HG03139 (cell line): ENCODE measurements at regions not wholly inside any gene's neighbourhood (a gene's known extent, or its start where the extent isn't known, plus 50 kb on each side); places are given as distances from the start of the nearest gene placed in this dataset.
"Not testable (repeated sequence)": the region's sequence is repeated elsewhere in the genome, so short reads cannot be mapped to it uniquely, and the experiment has no call there.

Experiments used
- ATAC-seq: cut with Tn5 transposase; IDR thresholded peaks from one replicate; pipeline ENCODE4 v1.9.1; 2021; ENCODE audit not compliant: unreplicated experiment

DNA sequence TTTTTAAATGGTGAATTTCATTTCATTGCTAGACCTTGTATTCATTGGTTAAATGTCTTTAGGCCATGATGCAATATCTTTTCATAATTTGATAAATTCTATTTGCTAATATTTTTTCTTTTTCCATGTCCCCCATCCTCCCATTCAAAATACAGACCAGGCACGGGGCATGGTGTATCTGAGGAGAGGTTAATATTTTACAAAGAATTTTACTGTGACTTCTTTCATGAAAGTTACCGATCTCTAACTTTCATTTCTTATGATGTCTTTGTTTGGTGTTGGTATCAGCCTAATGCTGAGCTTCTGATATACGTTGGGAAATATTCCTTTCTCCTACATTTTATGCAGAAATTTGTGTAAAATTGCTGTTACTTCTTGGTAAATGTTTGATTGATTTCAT, 216.7 kb upstream of the IGFBP3 start:
- no peak for ATAC-seq

DNA sequence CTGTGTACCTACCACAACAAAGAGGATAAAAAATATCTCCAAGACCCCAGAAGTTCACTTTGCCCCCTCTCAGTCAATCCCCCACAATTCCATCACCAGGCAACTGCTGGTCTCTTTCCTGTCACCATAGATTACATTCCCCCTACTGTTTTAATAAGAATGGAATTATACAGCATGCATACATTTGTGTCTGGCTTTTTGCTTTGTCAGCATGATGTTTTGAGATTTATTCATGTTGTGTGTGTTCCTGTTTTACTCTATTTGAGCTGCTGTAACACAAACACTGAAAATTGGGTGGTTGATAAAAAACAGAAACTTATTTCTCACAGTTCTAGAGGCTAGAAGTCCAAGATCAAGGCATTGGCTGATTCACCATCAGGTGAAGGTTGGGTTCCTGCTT, 214.5 kb upstream of the IGFBP3 start:
- ATAC-seq, result no peak

DNA sequence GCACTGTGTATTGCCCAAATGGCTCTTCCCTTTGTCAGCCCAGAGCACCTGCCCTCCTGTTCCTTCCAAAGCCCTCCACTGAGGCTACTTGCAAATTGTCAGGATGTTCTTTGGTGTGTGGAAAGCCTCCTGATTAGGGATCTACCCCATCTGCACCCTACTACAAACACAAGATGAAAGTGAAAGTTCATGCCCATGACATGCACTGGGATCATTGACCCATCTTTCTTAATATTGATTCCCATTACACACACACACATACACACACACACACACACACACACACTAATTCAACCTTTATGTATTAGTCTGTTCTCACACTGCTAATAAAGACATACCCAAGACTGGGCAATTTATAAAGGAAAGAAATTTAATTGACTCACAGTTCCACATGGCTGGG, 213.7 kb upstream of the IGFBP3 start:
- no peak for ATAC-seq

DNA sequence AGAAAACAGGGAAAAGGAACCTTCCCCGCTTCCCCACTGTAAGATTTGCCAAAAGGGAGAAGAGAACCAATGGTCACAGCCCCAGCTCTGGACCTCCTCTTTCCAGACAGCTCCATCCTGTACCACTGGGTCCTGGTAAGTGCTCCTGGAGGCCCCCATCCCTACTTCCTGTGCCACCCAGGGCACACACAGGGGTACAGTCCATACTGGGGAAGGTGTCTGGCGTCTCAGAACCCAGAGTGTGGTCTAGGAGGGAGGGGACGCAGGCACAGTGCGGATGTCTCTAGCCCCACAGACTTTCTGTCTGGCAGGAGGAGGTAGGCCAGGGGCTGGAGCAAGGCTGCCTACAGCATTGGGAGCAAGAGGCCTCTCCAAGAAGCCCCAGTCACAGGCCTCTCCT, 213.3 kb upstream of the IGFBP3 start:
- no peak for ATAC-seq

DNA sequence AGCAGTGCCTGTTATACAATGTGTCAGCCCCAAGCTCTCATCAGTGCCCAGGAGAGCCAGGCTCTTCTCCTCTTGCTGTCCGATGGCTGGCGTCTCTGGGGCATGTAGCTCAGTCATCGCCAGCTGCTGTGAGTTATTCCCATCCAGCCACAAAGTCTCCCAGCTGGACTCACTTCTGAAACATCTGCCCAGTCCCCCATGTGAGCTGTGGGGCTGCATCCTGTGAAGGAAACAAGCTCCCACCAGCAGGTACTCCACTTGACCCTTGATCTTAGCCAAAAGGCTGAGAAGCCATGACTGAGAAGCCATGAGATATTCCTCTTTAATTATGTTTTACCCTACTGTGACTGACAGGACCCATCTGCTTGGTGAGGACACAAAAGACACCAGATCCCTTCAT, 212.7 kb upstream of the IGFBP3 start:
- ATAC-seq, result no peak

DNA sequence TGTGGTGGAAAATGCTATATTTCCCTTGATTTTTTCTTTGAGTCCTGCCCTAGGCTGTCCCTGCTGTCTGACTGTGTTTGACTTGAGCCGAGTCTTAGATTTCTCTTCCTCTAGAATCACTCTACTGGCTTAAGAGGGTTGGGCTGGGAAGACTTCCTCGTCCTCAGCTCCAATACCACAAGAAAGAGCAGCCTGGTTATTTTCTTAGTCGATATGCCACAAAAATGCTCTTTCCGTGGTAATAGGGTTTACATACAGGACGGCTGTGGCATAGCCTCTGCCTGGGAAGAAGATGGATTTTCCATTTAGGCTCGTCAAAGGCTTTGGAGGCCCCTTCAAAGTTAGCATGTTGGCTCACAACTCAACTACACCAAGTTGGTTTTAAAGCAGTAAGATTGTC, 212.0 kb upstream of the IGFBP3 start:
- no peak for ATAC-seq

DNA sequence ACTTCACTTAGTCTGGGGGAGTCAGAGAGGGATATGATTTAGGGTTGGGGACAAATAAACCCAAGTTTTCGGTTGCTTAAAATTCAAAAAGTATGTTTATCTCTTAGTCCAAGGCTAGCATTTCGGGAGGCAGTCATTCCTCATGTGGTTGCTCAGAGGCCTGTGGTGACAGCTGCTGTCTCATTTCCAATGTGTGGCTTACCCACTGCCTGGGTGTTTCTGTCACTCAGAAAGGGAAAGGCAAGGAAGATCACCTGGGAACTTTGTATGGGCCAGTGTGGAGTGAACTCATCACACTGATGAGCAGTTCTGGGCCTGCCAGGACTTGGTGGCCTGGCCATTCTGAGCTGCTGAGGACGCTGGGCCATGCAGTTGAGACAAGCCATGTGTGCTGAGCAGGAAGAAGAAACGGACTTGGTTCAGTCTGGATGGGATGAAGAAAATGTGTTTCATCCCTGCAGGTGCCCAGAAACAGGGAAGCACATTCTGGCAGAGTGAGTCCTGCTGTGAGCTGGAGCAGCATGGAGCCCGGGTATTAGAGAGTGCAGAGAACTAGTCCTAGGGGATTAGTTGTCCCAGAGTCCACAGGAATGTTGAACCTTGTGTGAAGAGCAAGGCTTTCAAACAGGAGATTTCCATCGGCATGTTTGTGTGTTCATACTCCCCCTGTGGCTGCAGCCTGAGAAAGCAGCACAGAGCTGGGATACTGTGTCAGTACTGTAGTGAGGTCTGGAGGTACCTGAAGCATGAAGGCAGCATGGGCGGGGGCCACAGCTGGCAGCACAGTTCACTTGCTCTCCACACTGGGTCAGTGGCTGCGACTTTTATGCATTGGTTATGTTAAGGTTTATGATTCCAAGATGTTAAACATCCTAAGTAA, 211.1 kb upstream of the IGFBP3 start:
- ATAC-seq, result no peak

DNA sequence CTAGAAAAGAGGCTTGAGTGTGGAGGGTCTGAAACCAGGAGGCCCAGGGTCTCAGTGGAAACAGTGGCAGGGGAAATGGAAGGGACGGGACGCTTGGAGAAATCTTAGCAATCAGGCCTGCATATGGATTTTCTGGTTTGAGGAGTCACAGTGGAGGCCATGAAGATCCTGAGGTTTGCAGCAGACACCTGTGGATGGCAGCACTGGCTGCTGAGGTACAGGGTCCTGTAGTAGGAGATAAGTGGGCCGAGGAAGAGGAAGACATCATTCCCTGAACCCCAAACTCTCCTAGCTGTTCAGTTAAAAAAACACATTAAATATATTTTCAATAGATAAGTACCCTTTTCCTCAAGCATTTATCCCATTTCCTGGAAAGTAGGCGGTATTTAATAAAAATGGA, 208.8 kb upstream of the IGFBP3 start:
- no peak for ATAC-seq

DNA sequence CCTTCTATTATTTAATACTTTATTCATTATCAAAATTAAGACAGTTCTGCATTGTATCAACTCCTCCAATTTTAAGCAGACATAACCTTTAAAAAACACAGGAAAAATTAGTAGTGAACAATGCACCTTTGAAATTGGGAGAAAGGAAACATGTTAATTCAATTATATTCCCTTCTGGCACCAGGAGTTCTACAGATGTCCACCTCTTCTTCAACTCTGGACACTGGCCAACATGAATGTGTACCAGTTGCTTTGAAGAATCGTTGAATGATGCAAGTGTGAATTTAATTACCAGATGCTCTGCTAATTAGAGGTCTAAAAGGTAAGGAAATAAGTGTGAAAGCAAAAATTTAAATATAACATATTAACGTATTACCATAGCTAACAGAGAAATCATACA, 206.7 kb upstream of the IGFBP3 start:
- ATAC-seq, result no peak

DNA sequence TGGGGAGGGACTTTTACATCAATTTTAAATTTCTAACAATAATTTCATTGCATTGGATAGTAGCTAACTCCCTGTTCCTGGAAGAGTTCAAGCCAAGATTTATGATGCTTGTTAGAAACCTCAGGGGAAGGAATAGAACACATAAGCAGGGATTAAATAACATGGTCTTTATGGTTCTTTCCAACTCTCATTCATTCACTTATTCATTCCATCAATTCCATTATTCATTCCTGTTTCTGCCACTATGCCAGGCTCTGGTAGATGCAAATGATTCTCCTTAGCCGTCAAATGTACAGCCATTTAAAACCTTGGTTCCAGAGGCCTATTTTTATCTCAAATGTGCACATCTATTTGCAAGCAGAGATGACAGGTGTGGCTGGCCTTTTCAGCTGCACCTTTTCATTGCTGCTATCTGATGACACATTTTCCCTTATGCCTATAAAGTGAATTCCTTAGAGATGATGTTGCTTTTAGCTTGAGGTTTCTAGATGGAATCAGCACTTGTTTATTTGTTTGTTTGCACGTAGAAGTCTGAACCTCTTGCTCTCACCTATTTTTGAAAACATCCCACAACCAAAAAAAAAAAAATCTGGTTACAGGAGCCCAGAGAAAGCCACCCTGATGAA, 205.7 kb upstream of the IGFBP3 start:
- no peak for ATAC-seq

DNA sequence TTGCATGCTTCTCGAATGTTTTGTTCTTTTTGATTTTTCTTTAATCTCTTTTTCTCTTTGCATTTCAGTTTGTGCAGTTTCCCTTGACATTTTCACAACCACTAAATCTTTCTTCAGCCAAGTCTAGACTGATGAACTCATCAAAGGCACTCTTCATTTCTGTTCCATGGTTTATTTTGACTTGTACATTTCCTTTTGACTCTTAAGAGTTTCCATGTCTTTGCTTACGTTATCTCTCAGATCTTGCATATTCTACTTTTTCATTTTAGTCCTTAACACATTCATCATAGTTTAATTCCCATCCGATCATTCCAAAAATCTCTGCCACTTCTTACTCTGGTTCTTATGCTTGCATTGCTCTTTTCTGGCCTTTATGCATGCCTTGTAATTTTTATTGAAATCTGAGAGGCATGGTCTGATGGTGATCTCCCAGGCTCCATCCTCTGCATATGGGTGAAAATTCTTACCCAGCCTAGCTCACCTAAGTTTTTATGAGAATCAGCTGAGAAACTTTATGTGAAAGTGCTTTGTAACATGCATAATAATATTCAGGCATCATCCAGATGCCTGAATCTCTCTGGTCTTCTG, 202.8 kb upstream of the IGFBP3 start:
- no peak for ATAC-seq

DNA sequence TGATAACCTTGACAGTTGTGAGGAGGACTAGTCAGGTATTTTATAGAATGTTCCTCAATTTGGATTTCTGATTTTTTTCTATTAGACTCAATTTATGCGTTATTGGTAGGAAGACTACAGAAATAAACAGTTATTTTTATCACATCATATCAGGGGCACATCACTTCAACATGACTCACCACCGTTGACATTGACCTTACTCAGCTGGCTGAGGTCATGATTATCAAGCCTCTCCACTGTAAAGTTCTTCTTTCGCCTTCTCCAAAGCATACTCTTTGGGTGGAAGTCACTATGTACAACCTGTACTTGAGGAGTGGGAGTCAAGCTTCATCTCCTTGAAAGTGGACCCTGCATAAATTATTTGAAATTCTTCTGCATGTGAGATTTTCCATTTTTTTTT, 194.3 kb upstream of the IGFBP3 start:
- no peak for ATAC-seq

DNA sequence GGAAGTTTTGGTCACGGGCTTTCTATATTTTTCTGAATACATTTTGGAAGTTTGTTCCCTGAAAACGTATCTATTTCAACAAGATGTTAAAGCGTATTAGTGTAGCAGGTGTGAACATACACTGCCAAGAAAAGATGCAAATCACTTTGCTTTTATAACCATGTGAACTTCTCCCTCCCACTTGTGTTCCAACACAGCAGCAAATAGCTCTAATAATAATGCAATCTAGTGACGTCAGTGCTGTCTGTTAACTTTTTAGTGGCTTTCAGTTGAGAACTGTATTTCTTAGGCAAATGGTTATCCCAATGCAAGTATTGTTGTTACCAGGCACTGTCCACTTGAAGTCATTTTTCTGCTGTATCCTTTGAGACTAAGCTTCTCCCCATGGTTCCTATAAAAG, 188.4 kb upstream of the IGFBP3 start:
- ATAC-seq, result no peak

DNA sequence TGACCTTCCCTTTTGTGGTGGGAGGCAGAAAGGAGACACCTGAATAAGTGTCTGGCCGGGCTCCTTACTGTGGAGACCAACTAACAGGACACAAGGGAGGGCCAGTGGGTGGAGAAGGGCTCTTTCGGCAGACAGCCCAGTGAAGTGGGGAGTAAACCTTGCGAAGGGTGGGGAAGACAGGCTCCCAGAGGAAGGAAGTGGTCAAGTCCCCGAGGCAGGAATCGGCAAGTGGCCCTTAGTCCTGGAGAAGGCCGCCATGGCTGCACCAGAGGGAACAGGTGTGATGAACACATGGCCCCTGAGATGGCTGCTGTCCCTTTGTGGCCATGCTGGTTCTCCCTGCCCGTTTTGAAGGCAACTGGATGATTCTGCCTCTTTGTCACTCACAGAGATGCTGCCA, 187.2 kb upstream of the IGFBP3 start:
- ATAC-seq, result no peak

DNA sequence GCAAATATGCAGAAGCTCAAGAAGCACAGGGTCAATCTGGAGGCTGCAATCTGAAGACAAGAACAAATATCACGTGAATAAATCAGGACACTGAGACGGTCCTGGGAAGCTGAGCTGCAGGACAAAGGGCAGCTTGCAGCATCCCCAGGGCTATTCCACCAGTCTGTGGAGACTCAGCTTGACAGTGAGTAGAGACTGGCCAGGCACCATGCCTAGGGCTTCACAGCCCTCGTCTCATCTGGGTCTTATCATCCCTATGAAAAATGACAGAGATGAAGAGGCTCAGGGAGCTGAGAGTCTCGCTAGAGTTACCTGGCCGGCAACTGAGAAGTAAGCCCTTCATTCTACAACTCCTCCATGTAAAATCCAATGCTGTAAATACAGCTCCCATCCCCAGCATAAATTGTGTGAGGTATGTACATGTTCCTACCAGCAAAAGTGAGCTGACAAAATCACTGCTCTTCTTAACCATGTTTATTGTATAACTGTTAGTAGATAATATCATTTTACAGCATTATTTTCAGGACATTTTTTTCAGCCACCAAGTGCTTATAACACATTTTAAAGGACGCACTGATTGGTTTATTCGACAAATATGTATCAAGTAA, 186.6 kb upstream of the IGFBP3 start:
- no peak for ATAC-seq

DNA sequence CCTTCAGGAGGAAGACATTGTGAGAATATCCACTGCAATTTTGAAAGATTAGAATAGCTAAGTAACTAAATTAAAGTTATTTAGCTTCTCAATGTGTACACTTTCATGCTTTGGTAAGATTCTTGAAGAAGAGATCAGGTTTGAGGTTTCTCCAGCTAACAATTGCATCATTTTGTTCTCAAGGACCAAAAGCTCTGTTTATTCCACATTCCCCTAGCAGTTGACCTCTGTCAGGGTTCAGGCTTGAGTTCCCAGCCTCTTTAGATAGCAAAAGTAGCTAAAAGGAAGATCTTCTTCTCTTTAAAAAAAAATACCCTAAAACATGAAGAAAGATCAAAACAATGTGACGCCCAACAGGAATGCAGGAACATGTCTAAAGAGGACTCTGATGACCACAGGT, 179.4 kb upstream of the IGFBP3 start:
- no peak for ATAC-seq

DNA sequence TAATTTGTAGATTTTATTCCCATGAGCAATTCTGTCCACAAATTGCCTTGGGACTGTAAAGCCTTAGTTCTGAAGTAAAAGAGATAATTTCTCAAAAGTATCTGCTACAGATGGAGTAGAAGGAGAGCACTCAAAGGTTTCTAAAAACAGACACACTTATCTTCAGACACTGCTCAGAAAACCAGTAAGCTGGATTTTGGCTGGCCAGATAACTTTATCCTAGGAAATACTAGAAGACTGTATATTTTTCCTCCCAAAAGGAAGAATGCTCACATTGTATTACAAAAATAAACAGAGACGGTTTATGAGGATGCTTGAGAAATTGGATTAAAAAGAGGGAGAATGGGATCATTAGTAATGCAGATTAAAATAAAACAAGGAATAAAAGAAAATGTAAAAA, 178.0 kb upstream of the IGFBP3 start:
- ATAC-seq, result no peak

DNA sequence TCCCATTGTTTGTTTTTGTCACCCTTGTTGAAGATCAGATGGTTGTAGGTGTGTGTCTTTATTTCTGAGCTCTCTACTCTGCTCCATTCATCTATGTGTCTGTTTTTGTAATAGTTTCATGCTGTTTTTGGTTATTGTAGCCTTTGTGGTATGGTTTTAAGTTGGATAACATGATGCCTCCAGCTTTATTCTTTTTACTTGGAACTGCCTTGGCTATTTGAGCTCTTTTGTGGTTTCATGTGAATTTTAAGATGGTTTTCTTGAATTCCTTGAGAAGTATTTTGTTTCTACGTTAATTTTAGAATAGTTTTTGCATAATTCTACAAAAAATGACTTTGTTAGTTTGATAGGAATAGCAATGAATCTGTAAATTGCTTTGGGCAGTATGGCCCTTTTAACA, 170.0 kb upstream of the IGFBP3 start:
- ATAC-seq, result no peak

DNA sequence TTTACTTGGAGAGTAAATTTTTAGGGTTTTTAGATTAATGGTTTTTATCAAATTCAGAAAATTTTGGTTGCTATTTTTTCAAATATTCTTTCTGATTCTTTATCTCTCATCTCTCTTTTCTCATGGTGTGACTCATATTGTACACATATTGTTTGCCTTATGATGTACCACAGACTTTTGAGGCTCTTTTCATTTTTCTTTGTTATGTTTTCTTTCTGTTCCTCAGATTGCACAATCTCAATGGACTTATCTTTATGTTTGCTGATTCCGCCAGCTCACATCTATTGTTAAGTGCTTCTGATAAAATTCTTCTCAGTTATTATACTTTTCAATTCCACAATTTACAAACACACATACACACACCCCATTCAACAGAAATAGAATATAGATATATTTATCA, 168.2 kb upstream of the IGFBP3 start:
- no peak for ATAC-seq

DNA sequence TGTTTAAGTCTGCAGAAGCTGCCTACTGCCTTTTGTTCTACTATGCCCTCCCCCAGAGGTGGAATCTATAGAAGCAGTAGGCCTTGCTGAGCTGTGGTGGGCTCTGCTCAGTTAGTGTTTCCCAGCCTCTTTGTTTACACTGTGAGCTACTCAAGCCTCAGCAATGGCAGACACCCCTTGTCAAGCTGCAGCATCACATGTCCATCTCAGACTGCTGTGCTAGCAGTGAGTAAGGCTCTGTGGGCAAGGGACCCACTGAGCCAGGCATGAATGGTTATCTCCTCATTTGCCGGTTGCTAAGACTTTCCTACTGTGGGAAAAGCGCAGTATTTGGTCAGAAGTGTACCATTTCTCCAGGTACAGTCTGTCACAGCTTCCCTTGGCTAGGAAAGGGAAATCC, 167.4 kb upstream of the IGFBP3 start:
- ATAC-seq, result not testable (repeated sequence)

DNA sequence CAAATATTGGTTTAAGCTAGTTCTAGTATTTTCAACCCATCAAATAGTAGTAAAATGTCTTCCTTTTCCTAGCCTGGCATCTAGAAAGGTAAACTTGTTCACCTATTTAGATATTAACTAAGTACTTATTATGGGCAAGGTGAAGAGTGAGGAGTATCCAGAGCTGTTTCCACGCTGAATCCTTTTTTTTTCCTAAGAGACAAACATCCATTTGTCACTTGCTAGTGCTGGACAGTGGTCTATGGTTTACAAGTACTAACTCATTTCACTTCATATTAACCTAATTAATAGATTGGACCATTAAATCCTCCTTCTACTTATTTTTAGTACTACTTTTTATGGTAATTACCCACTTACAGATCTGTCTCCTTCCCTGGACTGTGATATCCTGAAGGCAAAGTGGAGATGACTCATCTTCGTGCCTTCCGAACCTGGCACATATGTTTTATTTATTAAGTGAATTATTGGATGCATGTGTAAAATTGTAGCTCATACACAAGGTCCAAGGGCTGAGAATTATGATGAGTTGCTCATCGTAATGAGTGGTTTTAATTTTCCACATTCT, 159.6 kb upstream of the IGFBP3 start:
- ATAC-seq, result no peak

DNA sequence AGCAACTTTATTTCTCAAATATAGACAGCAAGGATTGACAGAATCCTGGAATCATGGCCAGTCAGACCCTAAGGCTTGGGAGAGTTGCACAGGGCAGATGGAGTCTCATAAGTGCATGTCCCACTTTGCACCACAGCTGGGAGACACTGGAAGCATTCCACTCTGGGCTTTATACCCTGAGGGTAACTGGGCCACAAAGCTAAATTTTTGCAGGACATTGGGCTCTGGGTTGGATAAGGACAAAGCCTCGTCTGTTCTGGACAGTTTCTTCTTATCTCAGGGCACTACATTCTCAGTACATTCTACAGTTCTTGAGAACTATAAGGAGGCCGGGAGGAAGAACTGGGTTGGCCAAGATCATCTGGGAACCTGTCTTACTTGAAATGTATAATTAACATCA, 158.3 kb upstream of the IGFBP3 start:
- no peak for ATAC-seq
